ENCODE measurements at regions not wholly inside any gene's neighbourhood (a gene's known extent, or its start where the extent isn't known, plus 50 kb on each side); places are given as distances from the start of the nearest gene placed in this dataset.
A peak's percentile ranks its signal among the peaks of the same experiment; 100 is the strongest.
"Not testable (repeated sequence)": the region's sequence is repeated elsewhere in the genome, so short reads cannot be mapped to it uniquely, and the experiment has no call there.

DNA sequence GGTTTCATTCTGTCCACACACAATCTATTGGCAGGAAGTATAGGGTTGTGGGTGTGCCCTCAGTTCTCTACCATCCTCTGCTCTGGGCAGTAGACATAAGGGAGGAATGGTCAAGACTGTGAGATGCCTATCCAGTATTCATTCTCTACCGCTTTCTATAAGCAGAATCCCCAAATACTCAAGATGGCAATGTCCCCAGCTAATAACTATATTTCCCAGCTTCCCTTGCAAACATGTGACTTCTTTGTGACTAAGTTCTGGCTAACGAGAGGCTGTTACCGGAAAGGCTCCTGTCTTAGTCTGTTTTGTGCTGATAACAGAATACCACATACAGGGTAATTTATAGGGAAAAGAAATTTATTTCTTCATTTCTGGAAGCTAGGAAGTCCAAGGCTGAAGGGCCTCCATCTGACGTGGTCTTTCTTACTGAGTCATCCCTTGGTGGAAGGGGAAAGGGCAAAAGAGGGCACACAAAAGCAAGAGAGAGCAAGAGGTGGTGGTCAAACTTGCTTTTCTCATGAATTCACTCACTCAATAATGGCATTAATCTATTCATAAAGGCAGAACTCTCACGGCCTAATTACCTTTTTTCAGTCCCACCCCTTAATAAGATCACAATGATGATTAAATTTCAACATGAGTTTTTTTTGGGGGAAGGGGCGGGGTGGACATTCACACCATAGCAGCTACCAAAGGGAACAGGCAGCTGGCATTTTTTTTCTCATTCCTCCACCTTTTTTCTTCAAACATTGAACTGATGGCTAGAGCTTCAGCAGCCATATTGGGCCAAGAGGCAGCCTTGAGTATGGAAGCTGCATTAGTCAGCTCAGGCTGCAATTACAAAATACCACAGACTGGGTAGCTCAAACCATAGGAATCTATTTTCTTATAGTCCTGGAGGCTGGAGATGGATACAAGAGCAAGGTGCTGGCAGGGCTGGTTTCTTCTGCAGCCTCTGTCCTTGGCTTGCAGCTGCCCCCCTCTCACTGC is 109.7 kb upstream of the OR9Q1 start:
- intact Hi-C loops (cut with DNase I) = no loop called here

DNA sequence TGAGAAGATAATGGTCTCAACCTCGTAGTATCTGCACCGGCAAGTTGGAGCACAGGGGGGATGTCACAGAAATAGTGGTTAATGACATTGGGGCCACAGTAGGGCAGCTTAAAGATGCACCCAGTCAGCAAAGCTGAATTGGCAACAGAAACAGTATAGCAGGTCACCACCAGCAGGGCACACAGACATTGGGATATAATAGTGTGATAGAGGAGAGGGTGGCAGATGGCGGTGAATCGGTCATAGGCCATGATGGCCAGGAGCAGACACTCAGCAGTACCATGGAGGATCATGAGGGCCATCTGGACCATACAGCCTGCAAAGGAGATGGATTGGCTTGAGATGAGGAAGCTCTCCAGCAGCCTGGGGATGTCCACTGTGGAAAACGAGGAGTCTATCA is 106.0 kb upstream of the OR9Q1 start:
- intact Hi-C loops (cut with DNase I) = no loop called here
- DNase-seq = no peak

More for the DNA sequence above, 109.7 kb upstream of the OR9Q1 start:
- no peak for DNase-seq

DNA sequence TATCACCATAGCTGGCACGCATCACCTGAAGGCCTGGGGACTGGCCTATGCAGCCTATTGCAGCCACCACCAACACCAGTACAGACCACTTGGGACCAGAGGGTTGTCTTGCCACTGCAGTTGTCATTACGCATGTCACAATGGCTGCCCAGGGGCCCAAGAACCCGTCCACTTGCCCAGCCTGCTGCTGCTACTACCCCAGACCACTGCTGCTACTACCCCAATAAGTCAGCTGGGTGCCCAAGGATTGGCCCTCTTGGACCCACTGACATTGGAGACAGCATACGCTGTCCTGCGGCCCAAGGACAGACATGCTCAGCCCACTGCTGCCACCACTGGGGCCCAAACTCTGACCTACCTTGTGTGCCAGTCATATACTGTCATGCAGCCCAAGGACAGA is 102.7 kb upstream of the OR9Q1 start:
- intact Hi-C loops (cut with DNase I) = no loop called here
- no peak for DNase-seq

DNA sequence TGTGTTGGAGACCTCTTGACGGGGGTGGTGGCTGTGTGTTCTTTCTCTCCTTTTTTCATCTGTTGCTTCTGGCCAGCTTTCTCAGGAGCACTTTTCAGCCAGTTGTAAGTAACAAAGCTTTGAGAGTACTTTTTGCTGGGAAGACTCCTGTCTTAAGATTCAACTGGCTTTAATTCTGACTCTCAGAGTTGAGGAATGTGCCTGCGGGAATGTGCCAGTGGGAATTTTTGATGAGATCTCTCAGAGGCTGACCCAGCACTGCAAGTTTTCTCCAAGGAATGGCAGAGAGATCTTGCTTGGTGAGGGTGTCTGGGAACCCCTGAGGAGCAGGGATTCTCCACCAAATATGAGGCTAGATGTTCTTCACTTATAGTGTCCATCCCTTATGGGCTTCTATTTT is 91.6 kb upstream of the OR9Q1 start:
- intact Hi-C loops (cut with DNase I) = no loop called here
- DNase-seq = no peak

DNA sequence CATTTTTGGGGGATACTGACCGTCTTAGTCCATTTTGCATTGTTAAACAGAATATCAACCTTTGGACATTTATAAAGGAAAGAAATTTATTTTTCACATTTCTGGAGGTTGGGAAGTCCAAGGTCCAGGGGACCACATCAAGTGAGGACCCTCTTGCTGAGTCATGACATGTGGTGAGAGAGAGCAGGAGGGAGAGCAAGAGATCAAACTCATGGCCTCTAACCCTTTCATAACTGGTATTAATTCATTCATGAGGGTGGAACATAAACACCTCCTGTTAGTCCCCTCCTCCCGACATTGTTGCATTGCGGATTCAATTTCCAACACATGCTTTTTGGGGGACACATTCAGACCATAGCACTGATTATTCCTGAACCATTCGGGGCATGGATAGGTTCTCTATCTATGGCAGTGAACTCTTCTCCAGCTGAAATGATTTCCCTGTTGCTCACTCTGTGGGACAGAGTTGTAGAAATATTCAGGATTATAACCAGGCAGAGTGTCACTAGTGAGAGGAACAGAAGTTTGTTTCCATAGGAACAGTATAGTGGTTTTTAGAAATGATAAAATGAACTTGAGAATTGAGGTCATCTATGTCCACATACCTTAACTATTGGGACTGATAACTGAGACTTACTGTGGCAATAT is 88.2 kb upstream of the OR9Q1 start:
- no peak for DNase-seq
- intact Hi-C loops (cut with DNase I) = no loop called here

DNA sequence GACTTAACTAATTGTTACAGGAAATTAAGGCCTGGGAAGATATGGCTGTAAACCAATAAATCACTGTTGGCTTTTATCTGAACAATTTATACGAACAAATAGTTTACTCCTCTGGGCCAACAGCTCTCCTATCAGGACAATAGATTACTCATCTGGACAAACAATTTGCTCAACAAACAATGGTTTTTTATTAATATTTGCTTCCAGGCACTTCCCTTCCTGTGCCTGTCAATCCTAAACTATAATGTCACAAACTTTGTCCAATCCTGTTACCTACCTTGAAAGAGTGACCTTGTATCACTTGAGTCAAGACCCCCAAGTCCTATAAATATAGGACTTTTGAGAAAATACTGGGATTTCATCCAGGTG is 87.6 kb upstream of the OR9Q1 start:
- DNase-seq = no peak
- intact Hi-C loops (cut with DNase I) = no loop called here

DNA sequence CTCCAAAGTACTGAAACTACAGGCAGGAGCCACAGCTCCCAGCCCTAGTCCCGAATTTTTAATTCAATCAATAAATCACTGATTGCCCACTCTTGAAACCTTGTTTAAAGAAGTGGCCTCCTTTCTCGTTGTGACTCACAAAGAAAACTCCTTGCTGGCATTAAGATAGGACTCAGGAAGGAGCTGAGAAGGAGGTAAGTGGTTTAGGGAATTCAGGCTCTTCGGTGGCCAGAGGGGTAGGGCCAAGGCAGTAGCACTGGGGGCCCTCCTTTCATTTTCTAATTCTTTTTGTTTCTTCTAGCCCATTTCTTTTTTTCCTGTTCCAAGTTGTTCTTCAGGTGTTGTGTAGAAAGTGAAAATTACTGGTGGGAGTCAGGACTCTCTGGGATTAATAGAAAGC is 86.2 kb upstream of the OR9Q1 start:
- intact Hi-C loops (cut with DNase I) = no loop called here
- DNase-seq = no peak

DNA sequence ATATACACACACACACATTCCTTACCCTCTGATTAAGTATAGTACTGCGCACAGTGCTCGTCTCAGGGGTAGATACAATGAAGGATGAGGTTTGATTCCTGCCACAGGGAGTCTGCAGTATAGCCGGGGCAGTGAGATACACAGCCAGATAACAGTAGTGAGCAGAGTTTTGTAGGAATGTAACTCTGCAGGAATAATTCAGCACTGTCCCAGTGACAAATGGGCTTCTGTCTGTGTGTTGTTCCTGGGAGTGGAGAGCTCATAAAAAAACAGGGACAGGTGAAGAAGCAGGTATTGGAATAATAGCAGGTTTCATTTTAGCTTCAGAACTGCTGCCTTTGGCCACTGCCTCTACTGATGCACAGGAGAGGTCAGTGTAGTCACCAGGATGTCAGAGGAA is 85.3 kb upstream of the OR9Q1 start:
- DNase-seq = no peak
- intact Hi-C loops (cut with DNase I) = no loop called here

DNA sequence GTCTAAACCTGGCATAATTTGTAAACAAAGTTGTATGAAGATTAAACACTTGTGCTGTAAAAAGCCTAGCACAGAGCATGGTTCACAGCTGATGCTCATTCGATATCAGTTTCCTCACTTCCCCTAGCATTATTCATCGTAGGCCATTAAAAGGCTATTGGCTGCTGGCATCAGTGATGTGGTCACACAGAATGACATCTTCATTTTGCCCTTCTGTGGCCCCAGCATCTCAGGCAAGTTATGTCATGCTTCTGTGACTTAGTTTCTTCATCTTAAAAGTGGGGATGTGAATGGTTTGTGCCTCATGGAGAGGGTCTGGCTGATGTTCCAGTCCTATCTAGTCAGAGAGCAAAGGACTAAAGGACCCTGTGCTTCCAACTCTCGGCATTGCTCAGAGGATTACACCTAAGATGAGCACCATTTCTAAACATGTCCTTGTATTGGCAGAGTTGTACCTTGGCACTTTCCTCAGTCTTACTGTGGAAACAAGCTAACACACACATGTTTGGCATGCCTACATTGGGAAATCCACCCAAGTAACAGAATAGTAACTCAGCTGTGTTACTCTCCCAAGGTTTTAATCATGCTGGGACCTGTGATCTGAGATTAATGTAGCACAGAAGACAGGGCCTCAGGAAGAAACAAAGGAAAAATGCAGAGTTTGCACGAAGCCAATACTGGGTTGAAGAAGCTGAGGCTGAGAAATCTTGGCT is 83.5 kb upstream of the OR9Q1 start:
- DNase-seq = no peak
- intact Hi-C loops (cut with DNase I) = no loop called here

DNA sequence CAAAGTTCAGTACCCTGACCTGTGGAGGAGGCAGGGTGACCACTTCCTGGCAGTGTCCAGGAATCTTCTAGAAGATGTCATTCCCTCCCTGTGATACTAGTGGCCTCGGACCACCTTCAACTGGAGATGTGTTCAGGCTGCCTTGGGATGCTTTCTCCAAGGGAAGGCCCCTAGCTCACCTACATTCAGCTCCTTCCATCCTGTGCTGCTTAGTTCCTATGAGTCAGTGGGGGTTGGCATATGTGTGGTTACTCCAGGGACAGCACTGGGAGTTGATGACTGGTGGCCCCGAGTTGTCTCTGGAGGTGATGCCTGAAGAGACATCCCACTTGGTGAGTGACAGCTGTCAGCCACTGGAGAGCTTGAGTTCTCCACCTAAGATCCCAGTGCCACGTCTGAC is 81.8 kb upstream of the OR9Q1 start:
- intact Hi-C loops (cut with DNase I) = no loop called here
- no peak for DNase-seq

DNA sequence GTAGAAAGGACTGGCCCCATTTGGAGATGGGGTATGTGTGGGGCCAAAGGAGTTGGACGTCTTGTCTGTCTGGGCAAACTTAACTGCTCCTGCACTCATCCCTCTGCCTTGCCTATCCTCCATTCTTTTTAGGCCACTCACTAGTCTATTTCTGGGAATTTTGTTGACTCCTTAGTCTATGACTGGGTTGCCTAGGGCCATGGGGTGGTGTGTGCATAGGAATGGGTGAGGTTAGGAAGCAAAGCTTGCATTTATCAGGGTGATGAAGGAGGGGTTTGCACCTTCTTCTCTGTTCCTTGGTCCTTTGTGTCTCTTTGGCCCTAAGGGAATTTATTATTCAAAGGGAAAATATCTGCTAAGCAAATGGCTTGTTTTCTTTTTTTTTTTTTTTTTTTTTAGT is 80.9 kb upstream of the OR9Q1 start:
- no peak for DNase-seq
- intact Hi-C loops (cut with DNase I) = no loop called here

DNA sequence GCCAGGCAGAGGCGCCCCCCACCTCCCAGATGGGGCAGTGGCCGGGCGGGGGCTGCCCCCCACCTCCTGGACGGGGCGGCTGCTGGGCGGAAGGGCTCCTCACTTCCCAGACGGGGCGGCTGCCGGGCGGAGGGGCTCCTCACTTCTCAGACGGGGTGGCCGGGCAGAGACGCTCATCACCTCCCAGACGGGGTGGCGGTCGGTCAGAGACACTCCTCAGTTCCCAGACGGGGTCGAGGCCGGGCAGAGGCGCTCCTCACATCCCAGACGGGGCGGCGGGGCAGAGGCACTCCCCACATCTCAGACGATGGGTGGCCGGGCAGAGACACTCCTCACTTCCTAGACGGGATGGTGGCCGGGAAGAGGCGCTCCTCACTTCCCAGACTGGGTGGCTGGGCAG is 79.9 kb upstream of the OR9Q1 start:
- DNase-seq = peak in 1 of 10 donors; percentile 77
- intact Hi-C loops (cut with DNase I) = not testable (repeated sequence)

DNA sequence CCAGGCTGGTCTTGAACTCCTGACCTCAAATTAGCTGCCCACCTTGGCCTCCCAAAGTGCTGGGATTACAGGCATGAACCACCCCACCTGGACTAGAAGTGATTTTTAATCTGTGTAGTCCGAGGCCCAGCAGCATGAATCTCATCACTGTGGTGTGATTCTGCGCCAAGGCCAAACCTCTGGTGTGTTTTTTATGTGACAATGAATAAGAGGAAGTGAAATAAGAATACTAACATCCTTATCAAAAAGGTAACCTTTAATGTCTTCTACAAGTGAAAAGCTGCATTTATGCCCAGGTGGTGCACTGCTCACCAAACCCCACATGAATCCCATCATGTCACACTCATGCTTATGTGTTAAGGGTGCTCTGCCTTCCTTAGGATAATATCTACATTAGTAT is 77.1 kb upstream of the OR9Q1 start:
- intact Hi-C loops (cut with DNase I) = no loop called here
- no peak for DNase-seq

DNA sequence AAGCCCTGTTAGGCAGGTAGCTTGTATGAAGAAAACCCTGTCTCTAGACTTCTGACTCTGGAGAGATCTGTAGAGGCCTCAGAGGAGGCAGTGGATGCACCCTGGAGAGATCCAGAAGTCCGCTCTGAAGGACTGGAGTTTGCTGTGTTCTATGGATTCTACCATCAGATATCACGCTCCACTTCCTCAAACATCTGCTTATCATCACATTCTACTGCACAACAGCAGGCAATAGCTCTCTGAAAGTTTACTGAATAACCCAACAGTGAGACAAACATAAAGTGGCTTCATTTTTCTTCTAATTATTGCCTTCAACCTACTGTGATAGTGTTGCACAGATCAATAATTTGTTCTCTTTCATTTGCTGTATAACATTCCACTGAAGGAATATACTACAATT is 59.0 kb upstream of the OR9Q1 start:
- DNase-seq = no peak
- intact Hi-C loops (cut with DNase I) = no loop called here

DNA sequence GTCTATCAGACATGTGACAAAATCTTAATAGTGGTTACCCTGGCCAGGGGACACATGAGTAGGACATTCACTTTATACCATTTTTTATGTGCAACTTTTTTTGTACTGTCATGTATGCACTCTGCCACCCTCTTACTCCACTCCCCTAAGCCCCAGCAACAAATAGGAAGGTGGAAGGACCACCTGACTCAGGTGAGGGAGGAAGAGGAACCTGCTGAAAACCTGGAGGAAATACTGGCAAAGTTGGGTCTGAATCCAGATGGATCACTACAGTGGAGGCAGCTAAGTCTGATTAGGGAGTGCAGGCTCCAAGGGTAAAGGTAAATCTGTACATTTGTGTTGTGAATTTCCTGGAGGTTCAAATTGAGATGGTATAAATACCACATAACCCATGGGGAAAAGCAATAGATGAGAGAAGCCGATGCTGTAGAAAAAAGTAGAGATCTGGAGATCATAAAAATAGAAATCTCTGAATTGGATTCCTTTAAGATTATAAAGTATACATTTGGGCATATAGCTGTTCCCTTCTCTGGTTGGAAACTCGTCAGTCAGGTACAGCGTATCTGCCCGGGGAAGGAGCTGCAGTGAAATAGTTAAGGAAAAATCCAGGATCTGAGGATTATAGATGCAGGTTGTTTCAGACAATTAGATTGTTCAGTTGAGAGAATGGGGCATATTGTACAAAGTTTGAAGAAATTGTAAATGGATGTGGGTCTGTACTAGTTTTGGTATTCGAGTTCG is 52.2 kb upstream of the OR9Q1 start:
- intact Hi-C loops (cut with DNase I) = no loop called here
- no peak for DNase-seq

DNA sequence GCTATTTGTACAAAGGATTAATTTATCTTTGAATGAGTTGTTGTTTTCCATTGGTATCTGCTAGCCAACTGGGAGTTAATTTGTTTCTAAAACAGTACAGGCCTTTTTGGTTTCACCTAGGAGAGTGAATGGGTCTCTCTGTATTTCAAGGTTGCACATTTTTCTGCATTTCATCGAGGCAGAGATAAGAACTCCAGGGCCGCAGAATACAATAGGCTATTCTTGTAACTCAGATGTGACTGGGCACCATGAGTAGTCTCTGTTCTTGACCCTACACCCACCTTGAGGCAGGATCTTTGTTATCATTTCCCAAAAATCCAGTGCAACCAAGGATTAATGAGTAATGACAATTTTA is 51.7 kb upstream of the OR9Q1 start:
- intact Hi-C loops (cut with DNase I) = no loop called here
- no peak for DNase-seq

All from posterior cingulate gyrus (tissue), 11 donors.